ENCODE measurements at regions not wholly inside any gene's neighbourhood (a gene's known extent, or its start where the extent isn't known, plus 50 kb on each side); places are given as distances from the start of the nearest gene placed in this dataset.

DNA sequence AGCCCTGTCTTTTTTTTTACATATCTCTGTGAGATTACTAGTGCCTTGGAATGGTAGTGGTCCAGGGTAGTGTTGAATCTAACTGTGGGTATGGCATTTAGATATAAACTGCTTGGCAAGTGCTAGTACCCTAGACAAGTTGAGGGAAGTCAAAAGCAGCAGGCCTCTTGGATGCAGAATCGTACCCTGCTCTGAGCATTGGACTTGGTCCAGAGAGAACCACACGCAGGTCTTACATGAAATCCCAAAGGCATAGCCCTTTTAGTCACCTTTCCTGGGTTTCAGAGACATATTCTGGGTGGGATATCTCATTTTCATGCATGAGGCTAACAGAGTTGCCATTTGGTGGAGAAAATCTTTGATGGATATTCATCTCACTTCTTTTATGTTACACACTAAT lies 641.4 kb downstream of the PDCD6IP start:
- Histone ChIP-seq H3K4me1 (ENCODE audit: insufficient read depth) (no peaks in the 10 kb centered on the region), H3K4me2 (no peak overlapping the region), H3K36me3 (ENCODE audit: insufficient read depth) (no peaks in the 10 kb centered on the region), H3K4me3 (no peak overlapping the region), H3K79me2 (replicated peaks; ENCODE audit: insufficient read depth) (no peaks in the 10 kb centered on the region), H3F3A (replicated peaks; ENCODE audit: low read depth) (no peaks in the 10 kb centered on the region), H3K9me2 (ENCODE audit: insufficient read depth) (no peaks in the 10 kb centered on the region), H3K27me3 (ENCODE audit: insufficient read depth) (no peaks in the 10 kb centered on the region), H2AFZ (no peak overlapping the region), H4K20me1 (replicated peaks; ENCODE audit: insufficient read depth) (no peaks in the 10 kb centered on the region), H3K27ac (ENCODE audit: low read depth) (no peak overlapping the region)
- Mint-ChIP-seq H3K4me3 (no peak overlapping the region), H3K36me3 (ENCODE audit: low read depth) (peaks cover 5% of the 10 kb centered on the region; the same call in 2 of the 3 replicates), H3K4me1 (no peaks in the 10 kb centered on the region), H3K27me3 (ENCODE audit: insufficient read depth, low read depth, poor library complexity) (peaks cover 3% of the 10 kb centered on the region), H3K9me3 (peaks cover 14% of the 10 kb centered on the region; the same call in 1 of the 3 replicates), H3K27ac (no peak overlapping the region)
- no peak for DNase-seq (ENCODE audit: low spot score)
- TF ChIP-seq STAT1 (IDR thresholded peaks at IDR 0.05; ENCODE audit: unreplicated experiment) (no peak), POLR2AphosphoS5 (IDR thresholded peaks at IDR 0.05; ENCODE audit: low read depth) (no peak), NANOG (IDR thresholded peaks at IDR 0.05; ENCODE audit: borderline replicate concordance) (no peak), EZH2 (IDR thresholded peaks at IDR 0.05; ENCODE audit: low read depth, unreplicated experiment) (no peak), ZNF331 (CRISPR knock-in tag; IDR thresholded peaks at IDR 0.05; ENCODE audit: low read depth) (no peak), ZNF114 (CRISPR knock-in tag; IDR thresholded peaks at IDR 0.05) (no peak), EZH2phosphoT487 (IDR thresholded peaks at IDR 0.05; ENCODE audit: unreplicated experiment) (no peak), CREB1 (CRISPR knock-in tag; IDR thresholded peaks at IDR 0.05; ENCODE audit: low read depth) (no peak), JUNB (IDR thresholded peaks at IDR 0.05; ENCODE audit: unreplicated experiment) (no peak)
- TF ChIP-seq, protein P1, sequence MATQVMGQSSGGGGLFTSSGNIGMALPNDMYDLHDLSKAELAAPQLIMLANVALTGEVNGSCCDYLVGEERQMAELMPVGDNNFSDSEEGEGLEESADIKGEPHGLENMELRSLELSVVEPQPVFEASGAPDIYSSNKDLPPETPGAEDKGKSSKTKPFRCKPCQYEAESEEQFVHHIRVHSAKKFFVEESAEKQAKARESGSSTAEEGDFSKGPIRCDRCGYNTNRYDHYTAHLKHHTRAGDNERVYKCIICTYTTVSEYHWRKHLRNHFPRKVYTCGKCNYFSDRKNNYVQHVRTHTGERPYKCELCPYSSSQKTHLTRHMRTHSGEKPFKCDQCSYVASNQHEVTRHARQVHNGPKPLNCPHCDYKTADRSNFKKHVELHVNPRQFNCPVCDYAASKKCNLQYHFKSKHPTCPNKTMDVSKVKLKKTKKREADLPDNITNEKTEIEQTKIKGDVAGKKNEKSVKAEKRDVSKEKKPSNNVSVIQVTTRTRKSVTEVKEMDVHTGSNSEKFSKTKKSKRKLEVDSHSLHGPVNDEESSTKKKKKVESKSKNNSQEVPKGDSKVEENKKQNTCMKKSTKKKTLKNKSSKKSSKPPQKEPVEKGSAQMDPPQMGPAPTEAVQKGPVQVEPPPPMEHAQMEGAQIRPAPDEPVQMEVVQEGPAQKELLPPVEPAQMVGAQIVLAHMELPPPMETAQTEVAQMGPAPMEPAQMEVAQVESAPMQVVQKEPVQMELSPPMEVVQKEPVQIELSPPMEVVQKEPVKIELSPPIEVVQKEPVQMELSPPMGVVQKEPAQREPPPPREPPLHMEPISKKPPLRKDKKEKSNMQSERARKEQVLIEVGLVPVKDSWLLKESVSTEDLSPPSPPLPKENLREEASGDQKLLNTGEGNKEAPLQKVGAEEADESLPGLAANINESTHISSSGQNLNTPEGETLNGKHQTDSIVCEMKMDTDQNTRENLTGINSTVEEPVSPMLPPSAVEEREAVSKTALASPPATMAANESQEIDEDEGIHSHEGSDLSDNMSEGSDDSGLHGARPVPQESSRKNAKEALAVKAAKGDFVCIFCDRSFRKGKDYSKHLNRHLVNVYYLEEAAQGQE (IDR thresholded peaks at IDR 0.05; ENCODE audit: unreplicated experiment): no peak
- TF ChIP-seq, protein P2, sequence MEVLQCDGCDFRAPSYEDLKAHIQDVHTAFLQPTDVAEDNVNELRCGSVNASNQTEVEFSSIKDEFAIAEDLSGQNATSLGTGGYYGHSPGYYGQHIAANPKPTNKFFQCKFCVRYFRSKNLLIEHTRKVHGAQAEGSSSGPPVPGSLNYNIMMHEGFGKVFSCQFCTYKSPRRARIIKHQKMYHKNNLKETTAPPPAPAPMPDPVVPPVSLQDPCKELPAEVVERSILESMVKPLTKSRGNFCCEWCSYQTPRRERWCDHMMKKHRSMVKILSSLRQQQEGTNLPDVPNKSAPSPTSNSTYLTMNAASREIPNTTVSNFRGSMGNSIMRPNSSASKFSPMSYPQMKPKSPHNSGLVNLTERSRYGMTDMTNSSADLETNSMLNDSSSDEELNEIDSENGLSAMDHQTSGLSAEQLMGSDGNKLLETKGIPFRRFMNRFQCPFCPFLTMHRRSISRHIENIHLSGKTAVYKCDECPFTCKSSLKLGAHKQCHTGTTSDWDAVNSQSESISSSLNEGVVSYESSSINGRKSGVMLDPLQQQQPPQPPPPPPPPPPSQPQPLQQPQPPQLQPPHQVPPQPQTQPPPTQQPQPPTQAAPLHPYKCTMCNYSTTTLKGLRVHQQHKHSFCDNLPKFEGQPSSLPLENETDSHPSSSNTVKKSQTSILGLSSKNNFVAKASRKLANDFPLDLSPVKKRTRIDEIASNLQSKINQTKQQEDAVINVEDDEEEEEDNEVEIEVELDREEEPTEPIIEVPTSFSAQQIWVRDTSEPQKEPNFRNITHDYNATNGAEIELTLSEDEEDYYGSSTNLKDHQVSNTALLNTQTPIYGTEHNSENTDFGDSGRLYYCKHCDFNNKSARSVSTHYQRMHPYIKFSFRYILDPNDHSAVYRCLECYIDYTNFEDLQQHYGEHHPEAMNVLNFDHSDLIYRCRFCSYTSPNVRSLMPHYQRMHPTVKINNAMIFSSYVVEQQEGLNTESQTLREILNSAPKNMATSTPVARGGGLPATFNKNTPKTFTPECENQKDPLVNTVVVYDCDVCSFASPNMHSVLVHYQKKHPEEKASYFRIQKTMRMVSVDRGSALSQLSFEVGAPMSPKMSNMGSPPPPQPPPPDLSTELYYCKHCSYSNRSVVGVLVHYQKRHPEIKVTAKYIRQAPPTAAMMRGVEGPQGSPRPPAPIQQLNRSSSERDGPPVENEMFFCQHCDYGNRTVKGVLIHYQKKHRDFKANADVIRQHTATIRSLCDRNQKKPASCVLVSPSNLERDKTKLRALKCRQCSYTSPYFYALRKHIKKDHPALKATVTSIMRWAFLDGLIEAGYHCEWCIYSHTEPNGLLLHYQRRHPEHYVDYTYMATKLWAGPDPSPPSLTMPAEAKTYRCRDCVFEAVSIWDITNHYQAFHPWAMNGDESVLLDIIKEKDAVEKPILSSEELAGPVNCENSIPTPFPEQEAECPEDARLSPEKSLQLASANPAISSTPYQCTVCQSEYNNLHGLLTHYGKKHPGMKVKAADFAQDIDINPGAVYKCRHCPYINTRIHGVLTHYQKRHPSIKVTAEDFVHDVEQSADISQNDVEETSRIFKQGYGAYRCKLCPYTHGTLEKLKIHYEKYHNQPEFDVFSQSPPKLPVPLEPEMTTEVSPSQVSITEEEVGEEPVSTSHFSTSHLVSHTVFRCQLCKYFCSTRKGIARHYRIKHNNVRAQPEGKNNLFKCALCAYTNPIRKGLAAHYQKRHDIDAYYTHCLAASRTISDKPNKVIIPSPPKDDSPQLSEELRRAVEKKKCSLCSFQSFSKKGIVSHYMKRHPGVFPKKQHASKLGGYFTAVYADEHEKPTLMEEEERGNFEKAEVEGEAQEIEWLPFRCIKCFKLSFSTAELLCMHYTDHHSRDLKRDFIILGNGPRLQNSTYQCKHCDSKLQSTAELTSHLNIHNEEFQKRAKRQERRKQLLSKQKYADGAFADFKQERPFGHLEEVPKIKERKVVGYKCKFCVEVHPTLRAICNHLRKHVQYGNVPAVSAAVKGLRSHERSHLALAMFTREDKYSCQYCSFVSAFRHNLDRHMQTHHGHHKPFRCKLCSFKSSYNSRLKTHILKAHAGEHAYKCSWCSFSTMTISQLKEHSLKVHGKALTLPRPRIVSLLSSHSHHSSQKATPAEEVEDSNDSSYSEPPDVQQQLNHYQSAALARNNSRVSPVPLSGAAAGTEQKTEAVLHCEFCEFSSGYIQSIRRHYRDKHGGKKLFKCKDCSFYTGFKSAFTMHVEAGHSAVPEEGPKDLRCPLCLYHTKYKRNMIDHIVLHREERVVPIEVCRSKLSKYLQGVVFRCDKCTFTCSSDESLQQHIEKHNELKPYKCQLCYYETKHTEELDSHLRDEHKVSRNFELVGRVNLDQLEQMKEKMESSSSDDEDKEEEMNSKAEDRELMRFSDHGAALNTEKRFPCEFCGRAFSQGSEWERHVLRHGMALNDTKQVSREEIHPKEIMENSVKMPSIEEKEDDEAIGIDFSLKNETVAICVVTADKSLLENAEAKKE (CRISPR knock-in tag; IDR thresholded peaks at IDR 0.05): no peak
- TF ChIP-seq, protein P3, sequence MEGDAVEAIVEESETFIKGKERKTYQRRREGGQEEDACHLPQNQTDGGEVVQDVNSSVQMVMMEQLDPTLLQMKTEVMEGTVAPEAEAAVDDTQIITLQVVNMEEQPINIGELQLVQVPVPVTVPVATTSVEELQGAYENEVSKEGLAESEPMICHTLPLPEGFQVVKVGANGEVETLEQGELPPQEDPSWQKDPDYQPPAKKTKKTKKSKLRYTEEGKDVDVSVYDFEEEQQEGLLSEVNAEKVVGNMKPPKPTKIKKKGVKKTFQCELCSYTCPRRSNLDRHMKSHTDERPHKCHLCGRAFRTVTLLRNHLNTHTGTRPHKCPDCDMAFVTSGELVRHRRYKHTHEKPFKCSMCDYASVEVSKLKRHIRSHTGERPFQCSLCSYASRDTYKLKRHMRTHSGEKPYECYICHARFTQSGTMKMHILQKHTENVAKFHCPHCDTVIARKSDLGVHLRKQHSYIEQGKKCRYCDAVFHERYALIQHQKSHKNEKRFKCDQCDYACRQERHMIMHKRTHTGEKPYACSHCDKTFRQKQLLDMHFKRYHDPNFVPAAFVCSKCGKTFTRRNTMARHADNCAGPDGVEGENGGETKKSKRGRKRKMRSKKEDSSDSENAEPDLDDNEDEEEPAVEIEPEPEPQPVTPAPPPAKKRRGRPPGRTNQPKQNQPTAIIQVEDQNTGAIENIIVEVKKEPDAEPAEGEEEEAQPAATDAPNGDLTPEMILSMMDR (conservative IDR thresholded peaks at IDR 0.05; ENCODE audit: low read depth in 2 of 2): no peak
- TF ChIP-seq, protein P4, sequence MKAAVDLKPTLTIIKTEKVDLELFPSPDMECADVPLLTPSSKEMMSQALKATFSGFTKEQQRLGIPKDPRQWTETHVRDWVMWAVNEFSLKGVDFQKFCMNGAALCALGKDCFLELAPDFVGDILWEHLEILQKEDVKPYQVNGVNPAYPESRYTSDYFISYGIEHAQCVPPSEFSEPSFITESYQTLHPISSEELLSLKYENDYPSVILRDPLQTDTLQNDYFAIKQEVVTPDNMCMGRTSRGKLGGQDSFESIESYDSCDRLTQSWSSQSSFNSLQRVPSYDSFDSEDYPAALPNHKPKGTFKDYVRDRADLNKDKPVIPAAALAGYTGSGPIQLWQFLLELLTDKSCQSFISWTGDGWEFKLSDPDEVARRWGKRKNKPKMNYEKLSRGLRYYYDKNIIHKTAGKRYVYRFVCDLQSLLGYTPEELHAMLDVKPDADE (IDR thresholded peaks at IDR 0.05): no peak
- ATAC-seq: no peak

Measured in GM23338 (cell line).